ENCODE measurements at regions not wholly inside any gene's neighbourhood (a gene's known extent, or its start where the extent isn't known, plus 50 kb on each side); places are given as distances from the start of the nearest gene placed in this dataset.

GRCh38 chr6:22146678-22146930 is 150.2 kb downstream of the PRL start:
- TF ChIP-seq, protein P1, sequence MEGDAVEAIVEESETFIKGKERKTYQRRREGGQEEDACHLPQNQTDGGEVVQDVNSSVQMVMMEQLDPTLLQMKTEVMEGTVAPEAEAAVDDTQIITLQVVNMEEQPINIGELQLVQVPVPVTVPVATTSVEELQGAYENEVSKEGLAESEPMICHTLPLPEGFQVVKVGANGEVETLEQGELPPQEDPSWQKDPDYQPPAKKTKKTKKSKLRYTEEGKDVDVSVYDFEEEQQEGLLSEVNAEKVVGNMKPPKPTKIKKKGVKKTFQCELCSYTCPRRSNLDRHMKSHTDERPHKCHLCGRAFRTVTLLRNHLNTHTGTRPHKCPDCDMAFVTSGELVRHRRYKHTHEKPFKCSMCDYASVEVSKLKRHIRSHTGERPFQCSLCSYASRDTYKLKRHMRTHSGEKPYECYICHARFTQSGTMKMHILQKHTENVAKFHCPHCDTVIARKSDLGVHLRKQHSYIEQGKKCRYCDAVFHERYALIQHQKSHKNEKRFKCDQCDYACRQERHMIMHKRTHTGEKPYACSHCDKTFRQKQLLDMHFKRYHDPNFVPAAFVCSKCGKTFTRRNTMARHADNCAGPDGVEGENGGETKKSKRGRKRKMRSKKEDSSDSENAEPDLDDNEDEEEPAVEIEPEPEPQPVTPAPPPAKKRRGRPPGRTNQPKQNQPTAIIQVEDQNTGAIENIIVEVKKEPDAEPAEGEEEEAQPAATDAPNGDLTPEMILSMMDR (IDR thresholded peaks at IDR 0.05): no peak
- TF ChIP-seq POLR2A (IDR thresholded peaks at IDR 0.05): no peak

Data from heart left ventricle (tissue), 13 donors.